Lung microvascular endothelial cell (primary cell): ENCODE measurements at regions not wholly inside any gene's neighbourhood (a gene's known extent, or its start where the extent isn't known, plus 50 kb on each side); places are given as distances from the start of the nearest gene placed in this dataset.

Experiments
- DNase-seq, 2 donors: peaks; one replicate each; pipeline versions ENCODE4 v3.0.0 to v3.0.0-alpha.2; 2010; ENCODE audit warnings: low read depth in 2 of 2

GRCh38 chr11:119907878-119908572, 179.0 kb upstream of the NECTIN1 start:
- no peak for DNase-seq

- no peak for DNase-seq
Measured at GRCh38 chr11:119907122-119907851, 178.3 kb upstream of the NECTIN1 start.

GRCh38 chr11:119906376-119906775, 177.4 kb upstream of the NECTIN1 start:
- no peak for DNase-seq

GRCh38 chr11:119905162-119905561, 176.2 kb upstream of the NECTIN1 start:
- DNase-seq, result no peak

- no peak for DNase-seq
Measured at GRCh38 chr11:119904531-119905035, 175.6 kb upstream of the NECTIN1 start.

GRCh38 chr11:119903821-119904220, 174.8 kb upstream of the NECTIN1 start:
- no peak for DNase-seq

GRCh38 chr11:119903389-119903788, 174.4 kb upstream of the NECTIN1 start:
- DNase-seq, result no peak

- no peak for DNase-seq
Measured at GRCh38 chr11:119902656-119903231, 173.7 kb upstream of the NECTIN1 start.

- DNase-seq, result no peak
Measured at GRCh38 chr11:119901657-119902577, 172.9 kb upstream of the NECTIN1 start.

- no peak for DNase-seq
Measured at GRCh38 chr11:119899997-119900396, 171.0 kb upstream of the NECTIN1 start.

- DNase-seq, result no peak
Measured at GRCh38 chr11:119897576-119897975, 168.6 kb upstream of the NECTIN1 start.

- no peak for DNase-seq
Measured at GRCh38 chr11:119897046-119897440, 168.0 kb upstream of the NECTIN1 start.

GRCh38 chr11:119896387-119897045, 167.5 kb upstream of the NECTIN1 start:
- DNase-seq, result no peak

GRCh38 chr11:119895981-119896380, 167.0 kb upstream of the NECTIN1 start:
- no peak for DNase-seq

- DNase-seq, result no peak
Measured at GRCh38 chr11:119894916-119895315, 165.9 kb upstream of the NECTIN1 start.

- no peak for DNase-seq
Measured at GRCh38 chr11:119892311-119892808, 163.4 kb upstream of the NECTIN1 start.

GRCh38 chr11:119891055-119891768, 162.2 kb upstream of the NECTIN1 start:
- no peak for DNase-seq

- no peak for DNase-seq
Measured at GRCh38 chr11:119890466-119890865, 161.5 kb upstream of the NECTIN1 start.

GRCh38 chr11:119889728-119890280, 160.8 kb upstream of the NECTIN1 start:
- DNase-seq, result no peak

GRCh38 chr11:119889111-119889510, 160.1 kb upstream of the NECTIN1 start:
- DNase-seq, result no peak
